Activated B cell treated with CpG ODN at 0.5 μM for 24 hours (primary cell): ENCODE measurements at regions not wholly inside any gene's neighbourhood (a gene's known extent, or its start where the extent isn't known, plus 50 kb on each side); places are given as distances from the start of the nearest gene placed in this dataset.

Experiments
- ATAC-seq: fragments of 200-7000 bp; cut with Tn5 transposase; one replicate; pipeline ENCODE4 v1.10.0; 2021; ENCODE audit warnings: low read depth, mild to moderate bottlenecking, moderate library complexity
- CTCF ChIA-PET: fragments of 350-600 bp; sonication (Branson Sonifier 250); formaldehyde crosslinking; loops from one replicate; lab custom pipeline; 2021; ENCODE audit warnings: antibody characterized with exemption; lab: Charles Lee
- POLR2A ChIA-PET: fragments of 350-600 bp; sonication (Branson Sonifier 250); formaldehyde crosslinking; loops from one replicate; lab custom pipeline; 2021; ENCODE audit warnings: antibody characterized with exemption; lab: Charles Lee
- DNase-seq: peaks from one replicate; pipeline ENCODE4 v3.0.0; 2022
- H3K27ac Mint-ChIP-seq: one replicate; pipeline ENCODE4 v1.8.0; 2020; ENCODE audit warnings: mixed read lengths
- H3K27me3 Mint-ChIP-seq: one replicate; pipeline ENCODE4 v1.8.0; 2021; ENCODE audit warnings: mixed read lengths
- H3K36me3 Mint-ChIP-seq: one replicate; pipeline ENCODE4 v1.8.0; 2021; ENCODE audit warnings: low read depth, mixed read lengths
- H3K4me1 Mint-ChIP-seq: one replicate; pipeline ENCODE4 v1.8.0; 2021; ENCODE audit warnings: mixed read lengths
- H3K4me3 Mint-ChIP-seq: one replicate; pipeline ENCODE4 v1.8.0; 2020; ENCODE audit warnings: mild to moderate bottlenecking, mixed read lengths
- H3K9me3 Mint-ChIP-seq: one replicate; pipeline ENCODE4 v1.8.0; 2020; ENCODE audit warnings: mixed read lengths
- CTCF ChIP-seq: fragments of 200-600 bp; IDR thresholded peaks from one replicate; pipeline ENCODE4 v1.8.0; 2022; ENCODE audit warnings: antibody characterized with exemption, mild to moderate bottlenecking
- intact Hi-C: fragments of 100-400 bp; cut with micrococcal nuclease; formaldehyde crosslinking; loops from one replicate; pipeline ENCODE4 v1.15.1; 2024

DNA sequence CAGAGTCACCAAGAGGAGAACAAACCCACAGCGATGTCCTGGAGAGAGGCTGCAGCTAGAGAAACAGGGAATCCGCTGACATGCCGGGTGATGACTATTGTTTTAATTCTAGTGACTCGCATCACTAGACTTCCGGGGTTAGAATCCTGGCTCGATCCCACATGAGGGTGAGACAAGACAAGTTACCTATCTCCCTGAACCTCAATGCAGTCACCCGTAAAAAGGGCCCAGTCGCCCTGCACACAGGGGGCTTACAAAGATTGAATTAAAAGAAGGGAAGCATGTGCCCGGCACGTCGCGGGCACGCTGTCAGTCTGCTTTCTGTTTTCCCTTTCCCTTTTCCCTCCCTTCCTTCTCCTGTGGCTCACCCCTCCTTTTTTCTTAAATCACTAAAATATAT, 212.9 kb upstream of the FOXF1 start:
- Mint-ChIP-seq H3K36me3 (no peaks in the 10 kb centered on the region), H3K27ac (no peak overlapping the region), H3K4me1 (peaks cover 1% of the 10 kb centered on the region), H3K9me3 (no peaks in the 10 kb centered on the region), H3K27me3 (peaks cover 66% of the 10 kb centered on the region), H3K4me3 (no peak overlapping the region)
- ATAC-seq (no peak), DNase-seq (no peak)
- POLR2A ChIA-PET = no interaction called here
- TF ChIP-seq CTCF = no peak
- intact Hi-C loops = no loop called here
- CTCF ChIA-PET = no interaction called here

DNA sequence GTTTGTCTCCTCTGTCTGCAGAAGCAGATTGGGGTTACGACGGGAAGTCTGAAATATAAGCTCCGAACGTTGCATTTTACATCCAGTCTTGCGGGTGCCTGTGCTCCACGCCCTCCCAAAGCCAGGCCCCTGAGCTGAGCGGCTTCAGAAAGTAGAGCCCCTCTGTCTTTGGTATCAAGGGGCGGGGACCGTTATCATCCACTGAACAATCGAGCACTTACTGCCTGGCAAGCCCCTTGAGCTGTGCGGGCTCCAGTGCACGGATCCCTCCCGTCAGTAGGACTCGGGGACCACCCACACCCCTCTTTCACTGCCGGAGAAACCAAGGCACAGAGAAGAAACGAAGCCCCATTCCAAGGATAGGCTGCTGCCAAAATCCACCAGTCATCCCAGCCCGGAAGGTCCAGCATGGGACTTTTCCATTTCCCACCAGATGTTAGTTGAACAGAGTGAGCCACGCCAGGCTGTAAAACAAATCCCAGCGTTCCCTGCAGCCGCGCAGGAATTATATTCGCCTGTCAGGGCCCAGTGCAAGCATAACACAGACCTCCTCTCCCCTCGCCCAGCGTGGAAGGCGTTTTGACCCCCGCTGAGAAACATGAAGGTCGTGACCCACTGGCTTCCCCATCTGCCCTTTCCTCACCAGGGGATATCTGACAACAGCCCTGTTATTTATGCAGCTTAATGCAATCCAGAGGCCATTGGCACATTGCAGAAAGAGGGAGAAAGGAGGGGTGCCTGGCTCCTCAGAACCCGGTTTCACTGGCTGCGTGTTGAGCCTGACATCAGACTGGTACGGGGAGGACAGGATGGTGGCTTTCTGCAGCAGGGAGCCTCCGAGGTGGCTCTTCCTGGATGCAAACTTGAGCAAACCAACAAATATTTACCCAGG, 212.2 kb upstream of the FOXF1 start:
- Mint-ChIP-seq H3K36me3 (no peaks in the 10 kb centered on the region), H3K4me3 (no peak overlapping the region), H3K27ac (no peak overlapping the region), H3K9me3 (no peaks in the 10 kb centered on the region), H3K4me1 (peaks cover 1% of the 10 kb centered on the region), H3K27me3 (peaks cover 62% of the 10 kb centered on the region)
- CTCF ChIA-PET = no interaction called here
- ATAC-seq (no peak), DNase-seq (no peak)
- no peak for TF ChIP-seq CTCF
- POLR2A ChIA-PET = no interaction called here
- intact Hi-C loops = no loop called here

- H3K27me3 Mint-ChIP-seq = peaks cover 57% of the 10 kb centered on the region
- POLR2A ChIA-PET = no interaction called here
- H3K9me3 Mint-ChIP-seq = no peaks in the 10 kb centered on the region
These were observed 211.6 kb upstream of the FOXF1 start for GRCh38 chr16:86298758-86299134.

DNA sequence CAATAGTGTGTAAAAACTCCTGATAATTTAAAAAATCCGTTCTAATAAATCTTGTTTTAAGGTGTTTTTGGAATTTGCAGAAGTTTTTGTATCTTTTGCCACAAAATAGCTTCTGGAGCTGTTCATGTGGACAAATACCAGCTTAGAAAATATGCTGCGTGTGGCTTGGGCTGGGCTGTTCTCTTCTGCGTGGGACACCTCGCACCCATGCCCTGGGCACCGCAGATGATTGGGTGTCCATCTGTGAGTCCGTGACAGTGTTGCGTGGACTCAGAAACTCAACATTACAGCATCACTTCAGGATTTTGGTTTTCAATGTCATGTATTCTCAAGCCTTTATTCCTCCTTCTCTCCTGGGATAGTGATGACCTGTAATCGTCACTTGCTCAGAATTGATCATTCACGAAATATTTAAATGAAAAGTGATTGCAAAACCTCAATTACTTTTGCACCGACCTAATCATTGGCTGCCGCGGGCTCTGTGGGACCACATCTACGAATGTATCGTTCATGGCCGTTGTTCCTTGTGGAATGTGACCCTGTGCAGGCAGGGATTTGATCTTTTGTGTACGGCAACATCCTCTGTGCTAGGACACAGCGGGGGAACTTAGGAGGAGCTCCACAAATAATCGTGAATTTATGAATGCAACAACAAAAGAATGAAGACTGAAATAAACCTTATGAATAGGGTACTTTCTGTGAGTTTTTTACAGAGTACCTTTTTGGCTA, 210.3 kb upstream of the FOXF1 start:
- no peak overlapping the region for H3K4me3 Mint-ChIP-seq
- CTCF ChIA-PET = no interaction called here
- intact Hi-C loops = no loop called here
- no peaks in the 10 kb centered on the region for H3K9me3 Mint-ChIP-seq
- no peak overlapping the region for H3K27ac Mint-ChIP-seq
- no peak for TF ChIP-seq CTCF
- DNase-seq = no peak
- peaks cover 1% of the 10 kb centered on the region for H3K4me1 Mint-ChIP-seq
- peaks cover 49% of the 10 kb centered on the region for H3K27me3 Mint-ChIP-seq
- POLR2A ChIA-PET = no interaction called here
- no peak for ATAC-seq
- H3K36me3 Mint-ChIP-seq = no peaks in the 10 kb centered on the region

More at GRCh38 chr16:86298758-86299134, 211.6 kb upstream of the FOXF1 start:
- Mint-ChIP-seq H3K4me1 (peaks cover 1% of the 10 kb centered on the region), H3K27ac (no peak overlapping the region), H3K4me3 (no peak overlapping the region), H3K36me3 (no peaks in the 10 kb centered on the region)
- CTCF ChIA-PET = no interaction called here
- TF ChIP-seq CTCF = no peak
- no peak for DNase-seq
- ATAC-seq = no peak
- intact Hi-C loops = no loop called here

- CTCF ChIA-PET = no interaction called here
- TF ChIP-seq CTCF = no peak
- no peaks in the 10 kb centered on the region for H3K9me3 Mint-ChIP-seq
- POLR2A ChIA-PET = no interaction called here
- DNase-seq = no peak
- intact Hi-C loops = no loop called here
- H3K27ac Mint-ChIP-seq = no peak overlapping the region
- peaks cover 1% of the 10 kb centered on the region for H3K4me1 Mint-ChIP-seq
- peaks cover 47% of the 10 kb centered on the region for H3K27me3 Mint-ChIP-seq
- H3K4me3 Mint-ChIP-seq = no peak overlapping the region
- ATAC-seq = no peak
- no peaks in the 10 kb centered on the region for H3K36me3 Mint-ChIP-seq
These were observed 209.4 kb upstream of the FOXF1 start for GRCh38 chr16:86300746-86301481.
